SK-N-SH (cell line): ENCODE measurements at regions not wholly inside any gene's neighbourhood (a gene's known extent, or its start where the extent isn't known, plus 50 kb on each side); places are given as distances from the start of the nearest gene placed in this dataset.

Source experiments
- CTCF ChIA-PET: fragments of 300-600, 350-600 bp; formaldehyde crosslinking; extraction: SDS; loops from one replicate; lab custom pipeline; 2021; lab: Yijun Ruan, JAX
- POLR2A ChIA-PET: fragments of 350-600 bp; sonication (Branson Sonifier 250); formaldehyde crosslinking; extraction: SDS; loops from one replicate; lab custom pipeline; 2020; ENCODE audit warnings: antibody characterized with exemption, inconsistent platforms; lab: Yijun Ruan, JAX
- DNase-seq: peaks from one replicate; pipeline ENCODE4 v3.0.0; 2012
- H2AFZ ChIP-seq: fragments of 200-600 bp; sonication (generic); 2 replicates; pipeline ENCODE4 v1.8.1; 2016; ENCODE audit warnings: antibody characterized with exemption, mild to moderate bottlenecking, low read depth
- H3F3A ChIP-seq: fragments of 200-600 bp; sonication (generic); replicated peaks from 2 replicates; pipeline ENCODE3; 2016; ENCODE audit warnings: antibody characterized with exemption, mild to moderate bottlenecking; ENCODE audit not compliant: insufficient read depth
- H3K27ac ChIP-seq, 2 experiments: fragments of 200-500 bp in 1 of 2; fragments of 200-600 bp in 1 of 2; sonication (Bioruptor generic) in 1 of 2; sonication (generic), shearing (Covaris generic) in 1 of 2; 2 replicates each; pipeline versions ENCODE4 v1.5.1 to v1.6.1; 2014 to 2016; ENCODE audit warnings: low read depth in 2 of 2, inconsistent platforms in 1 of 2, low read length in 1 of 2, mild to moderate bottlenecking in 1 of 2, mixed read lengths in 1 of 2
- H3K27me3 ChIP-seq: fragments of 200-600 bp; sonication (generic), shearing (Covaris generic); 2 replicates; pipeline ENCODE4 v1.6.1; 2016; ENCODE audit warnings: mixed run types; ENCODE audit not compliant: insufficient read depth
- H3K36me3 ChIP-seq, 2 experiments: fragments of 200-500 bp in 1 of 2; fragments of 200-600 bp in 1 of 2; sonication (Bioruptor generic) in 1 of 2; sonication (generic) in 1 of 2; replicated peaks in 1 of 2; 2 replicates each; pipeline versions ENCODE3 to v1.5.1; 2014 to 2016; ENCODE audit warnings: low read length in 1 of 2, mild to moderate bottlenecking in 1 of 2; ENCODE audit not compliant: insufficient read depth in 2 of 2, control insufficient read depth in 1 of 2
- H3K4me1 ChIP-seq, 2 experiments: fragments of 200-500 bp in 1 of 2; fragments of 200-600 bp in 1 of 2; sonication (Bioruptor generic) in 1 of 2; sonication (generic), shearing (Covaris generic) in 1 of 2; 2 replicates each; pipeline versions ENCODE4 v1.5.1 to v1.6.1; 2014 to 2016; ENCODE audit warnings: low read depth in 1 of 2, low read length in 1 of 2, mixed run types in 1 of 2; ENCODE audit not compliant: insufficient read depth in 2 of 2, control insufficient read depth in 1 of 2
- H3K4me2 ChIP-seq: fragments of 200-600 bp; sonication (generic), shearing (Covaris generic); 2 replicates; pipeline ENCODE4 v1.6.1; 2017; ENCODE audit warnings: mixed run types
- H3K4me3 ChIP-seq, 2 experiments: fragments of 200-500 bp in 1 of 2; fragments of 200-600 bp in 1 of 2; sonication (Bioruptor generic) in 1 of 2; sonication (generic), shearing (Covaris generic) in 1 of 2; 2 replicates each; pipeline versions ENCODE4 v1.5.1 to v1.8.1; 2014 to 2016; ENCODE audit warnings: low read depth in 2 of 2, inconsistent platforms in 1 of 2, low read length in 1 of 2, mild to moderate bottlenecking in 1 of 2, mixed read lengths in 1 of 2, moderate library complexity in 1 of 2
- H3K79me2 ChIP-seq: fragments of 200-600 bp; sonication (generic); 2 replicates; pipeline ENCODE4 v1.8.1; 2017; ENCODE audit warnings: mild to moderate bottlenecking; ENCODE audit not compliant: insufficient read depth
- H3K9ac ChIP-seq: fragments of 200-600 bp; sonication (generic); 2 replicates; pipeline ENCODE4 v1.6.1; 2017; ENCODE audit warnings: mixed run types
- H3K9me2 ChIP-seq: fragments of 200-600 bp; sonication (generic); 2 replicates; pipeline ENCODE4 v1.6.1; 2017; ENCODE audit warnings: mixed run types
- H3K9me3 ChIP-seq: fragments of 200-600 bp; sonication (generic); 2 replicates; pipeline ENCODE4 v1.6.1; 2017; ENCODE audit warnings: mixed run types, mild to moderate bottlenecking, moderate library complexity
- H4K20me1 ChIP-seq: fragments of 200-600 bp; sonication (generic); 2 replicates; pipeline ENCODE4 v1.6.1; 2017; ENCODE audit warnings: mild to moderate bottlenecking, mixed run types; ENCODE audit not compliant: insufficient read depth
- CHD2 ChIP-seq: fragments of 150-350 bp; IDR thresholded peaks from 2 replicates; pipeline ENCODE4 v1.6.1; 2018; ENCODE audit warnings: low read length; ENCODE audit not compliant: partially characterized antibody
- EP300 ChIP-seq, 2 experiments: IDR thresholded peaks; 2 replicates each; pipeline versions ENCODE4 v1.4.0 to v1.6.1; 2012; ENCODE audit warnings: borderline replicate concordance in 1 of 2, low read depth in 1 of 2, low read length in 1 of 2
- FOXM1 ChIP-seq: IDR thresholded peaks from 2 replicates; pipeline ENCODE4 v1.4.0; 2012; ENCODE audit warnings: low read depth, mild to moderate bottlenecking
- GATA2 ChIP-seq: sonication (generic); formaldehyde crosslinking; IDR thresholded peaks from 2 replicates; pipeline ENCODE4 v1.5.0; 2020; ENCODE audit warnings: mild to moderate bottlenecking, missing genetic modification reagents
- RFX5 ChIP-seq: IDR thresholded peaks from 2 replicates; pipeline ENCODE4 v1.6.1; 2012; ENCODE audit warnings: mild to moderate bottlenecking, improper control_type of control experiment, low read length
- RXRA ChIP-seq: IDR thresholded peaks from 2 replicates; pipeline ENCODE4 v1.4.0; 2012; ENCODE audit warnings: low read depth, mild to moderate bottlenecking, borderline replicate concordance
- SIN3A ChIP-seq: IDR thresholded peaks from 2 replicates; pipeline ENCODE4 v1.6.1; 2012; ENCODE audit warnings: low read depth, mild to moderate bottlenecking, low read length, moderate library complexity, borderline replicate concordance
- TCF12 ChIP-seq: IDR thresholded peaks from 2 replicates; pipeline ENCODE4 v1.4.0; 2012
- WGBS: methylation state at CpG from one replicate; pipeline ENCODE4 v1.1.6; 2017; ENCODE audit warnings: low lambda C conversion rate; 5-methylcytosine and 5-hydroxymethylcytosine counted together
- TF ChIP-seq, protein P1 (sequence below): fragments of 150-350 bp; IDR thresholded peaks from 2 replicates; pipeline ENCODE4 v1.6.1; 2016; ENCODE audit warnings: mild to moderate bottlenecking, low read depth, low read length
- TF ChIP-seq, protein P2 (sequence below): IDR thresholded peaks from 2 replicates; pipeline ENCODE4 v1.4.0; 2012; ENCODE audit warnings: low read depth, borderline replicate concordance

DNA sequence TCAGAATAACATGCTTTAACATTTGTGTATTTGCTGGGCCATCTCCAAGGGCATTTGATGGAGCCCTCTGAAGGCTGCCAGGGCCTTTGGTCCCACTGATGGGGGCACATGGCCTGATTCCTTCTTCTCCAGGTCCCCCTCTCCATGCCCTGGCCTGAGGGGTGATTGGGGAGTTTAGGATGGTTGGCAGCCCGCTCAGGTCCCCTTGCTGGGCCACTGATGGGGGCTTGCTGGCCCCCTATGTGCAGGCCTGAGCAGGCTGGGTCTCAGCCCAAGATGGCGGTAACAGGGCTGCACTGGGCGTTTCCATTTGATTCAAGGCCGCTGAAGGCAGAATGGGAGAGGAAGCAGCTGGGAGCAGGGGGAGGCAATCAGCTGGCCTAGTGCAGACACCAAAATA is 113.7 kb upstream of the NECTIN1 start (continued):
- TF ChIP-seq, protein P1, sequence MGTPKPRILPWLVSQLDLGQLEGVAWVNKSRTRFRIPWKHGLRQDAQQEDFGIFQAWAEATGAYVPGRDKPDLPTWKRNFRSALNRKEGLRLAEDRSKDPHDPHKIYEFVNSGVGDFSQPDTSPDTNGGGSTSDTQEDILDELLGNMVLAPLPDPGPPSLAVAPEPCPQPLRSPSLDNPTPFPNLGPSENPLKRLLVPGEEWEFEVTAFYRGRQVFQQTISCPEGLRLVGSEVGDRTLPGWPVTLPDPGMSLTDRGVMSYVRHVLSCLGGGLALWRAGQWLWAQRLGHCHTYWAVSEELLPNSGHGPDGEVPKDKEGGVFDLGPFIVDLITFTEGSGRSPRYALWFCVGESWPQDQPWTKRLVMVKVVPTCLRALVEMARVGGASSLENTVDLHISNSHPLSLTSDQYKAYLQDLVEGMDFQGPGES = no peak
- TF ChIP-seq, protein P2, sequence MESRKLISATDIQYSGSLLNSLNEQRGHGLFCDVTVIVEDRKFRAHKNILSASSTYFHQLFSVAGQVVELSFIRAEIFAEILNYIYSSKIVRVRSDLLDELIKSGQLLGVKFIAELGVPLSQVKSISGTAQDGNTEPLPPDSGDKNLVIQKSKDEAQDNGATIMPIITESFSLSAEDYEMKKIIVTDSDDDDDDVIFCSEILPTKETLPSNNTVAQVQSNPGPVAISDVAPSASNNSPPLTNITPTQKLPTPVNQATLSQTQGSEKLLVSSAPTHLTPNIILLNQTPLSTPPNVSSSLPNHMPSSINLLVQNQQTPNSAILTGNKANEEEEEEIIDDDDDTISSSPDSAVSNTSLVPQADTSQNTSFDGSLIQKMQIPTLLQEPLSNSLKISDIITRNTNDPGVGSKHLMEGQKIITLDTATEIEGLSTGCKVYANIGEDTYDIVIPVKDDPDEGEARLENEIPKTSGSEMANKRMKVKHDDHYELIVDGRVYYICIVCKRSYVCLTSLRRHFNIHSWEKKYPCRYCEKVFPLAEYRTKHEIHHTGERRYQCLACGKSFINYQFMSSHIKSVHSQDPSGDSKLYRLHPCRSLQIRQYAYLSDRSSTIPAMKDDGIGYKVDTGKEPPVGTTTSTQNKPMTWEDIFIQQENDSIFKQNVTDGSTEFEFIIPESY = no peak
- TF ChIP-seq CHD2 (no peak), SIN3A (no peak), TCF12 (no peak)

DNA sequence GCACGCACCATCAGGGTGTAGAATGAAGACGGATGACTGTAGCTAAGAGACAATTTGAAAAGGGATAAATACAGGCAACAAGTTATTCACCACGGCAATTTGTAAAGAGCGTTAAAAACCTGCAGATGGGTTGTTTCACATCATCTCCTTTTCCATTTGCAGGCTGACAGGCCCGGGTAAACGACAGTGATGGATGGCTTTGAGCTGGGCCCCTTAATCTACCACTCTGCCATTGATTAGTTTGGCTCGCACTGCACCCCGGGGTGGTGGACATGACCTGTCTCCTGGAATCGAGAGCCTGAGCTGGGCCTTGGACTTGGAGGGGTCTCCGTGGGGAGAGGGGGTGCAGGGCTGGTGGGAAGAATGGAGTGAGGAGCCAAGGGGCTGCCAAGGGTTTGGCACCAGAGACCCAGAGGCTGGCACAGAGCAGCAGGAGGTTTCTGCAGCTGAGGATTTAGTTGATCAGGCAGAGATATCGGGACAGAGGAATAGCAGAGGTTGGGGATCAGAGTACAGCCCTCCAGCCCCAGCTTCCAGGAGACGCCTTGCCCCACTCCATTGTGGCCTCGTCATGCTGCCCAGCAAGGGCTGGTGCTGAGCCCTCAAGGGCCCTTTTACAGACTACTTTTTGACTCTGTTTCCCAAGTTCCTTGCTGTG is 110.6 kb upstream of the NECTIN1 start:
- Histone ChIP-seq H3K27ac (peak overlapping the region in 1 of 2 experiments; percentile 40; a peak in 1 of 4 replicates), H3K79me2 (no peaks in the 10 kb centered on the region), H3K4me2 (no peak overlapping the region), H3K9me3 (no peaks in the 10 kb centered on the region), H3K9ac (no peak overlapping the region), H3K36me3 (no peaks in the 10 kb centered on the region), H2AFZ (no peak overlapping the region), H3K4me3 (no peak overlapping the region), H3F3A (no peaks in the 10 kb centered on the region), H3K9me2 (no peaks in the 10 kb centered on the region), H3K27me3 (0 out of 2 replicates have a peak, but pooled peaks cover 8% of the 10 kb centered on the region), H3K4me1 (peaks cover 0 to 29% of the 10 kb centered on the region in 2 experiments; a peak in 1 of 4 replicates), H4K20me1 (no peaks in the 10 kb centered on the region)
- TF ChIP-seq, protein P2 = no peak
- 0 out of 2 replicates have a peak, but pooled peaks have one; percentile 18 for TF ChIP-seq GATA2 (CRISPR knock-in tag)
- ChIA-PET CTCF (interaction anchor here (1.2 kb wide), 1 partner anchor 12 kb away, joined by 3 read pairs; no protein-coding TSS in a partner anchor), POLR2A (interaction anchor here (1.3 to 1.4 kb wide), 2 partner anchors 53 to 68 kb away, joined by 4 read pairs; no protein-coding TSS in a partner anchor)
- peak; percentile 53 for DNase-seq
- WGBS = 31% methylated on average over 13 of the region's 13 CpGs

DNA sequence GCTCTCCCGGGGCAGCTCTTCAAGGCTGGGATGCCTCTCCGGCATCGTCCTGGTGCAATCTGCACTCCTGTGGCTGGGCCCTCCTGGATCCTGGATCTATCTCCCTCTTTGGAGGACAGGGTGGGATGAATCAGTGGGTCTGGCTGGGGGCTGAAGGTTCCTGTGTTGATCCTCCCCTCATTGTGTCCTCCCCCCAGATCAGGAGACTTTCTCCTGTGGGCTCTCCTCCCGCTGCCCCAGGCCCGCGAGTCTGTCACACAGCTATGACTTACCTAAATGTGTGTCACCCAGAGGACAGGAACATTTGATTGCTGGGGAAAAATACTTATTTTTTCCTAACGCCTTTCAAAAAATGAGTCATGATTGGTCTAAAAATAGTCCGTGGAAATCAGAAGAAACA is 106.8 kb upstream of the NECTIN1 start:
- no peak overlapping the region for H3K9ac ChIP-seq
- CTCF ChIA-PET = interaction anchor here (0.7 to 2.7 kb wide), 3 partner anchors 17 to 106 kb away, joined by 3 to 9 read pairs (median 3); partner anchors contain the start of gene NECTIN1
- TF ChIP-seq FOXM1 = no peak
- TF ChIP-seq EP300 (IDR thresholded peaks at IDR 0.05; ENCODE audit: borderline replicate concordance in 1 of 2, low read depth in 1 of 2, low read length in 1 of 2) = no peak
- no peak for TF ChIP-seq RXRA
- no peak for TF ChIP-seq RFX5
- H3K27ac ChIP-seq = no peak overlapping the region
- no peaks in the 10 kb centered on the region for H3K79me2 ChIP-seq
- H3K9me3 ChIP-seq = no peaks in the 10 kb centered on the region
- H3K36me3 ChIP-seq = no peaks in the 10 kb centered on the region
- H2AFZ ChIP-seq = no peak overlapping the region
- POLR2A ChIA-PET = no interaction called here
- no peaks in the 10 kb centered on the region for H4K20me1 ChIP-seq
- H3F3A ChIP-seq = no peaks in the 10 kb centered on the region
- H3K4me3 ChIP-seq = no peak overlapping the region
- DNase-seq = no peak
- H3K4me2 ChIP-seq = no peak overlapping the region
- no peaks in the 10 kb centered on the region for H3K9me2 ChIP-seq
- 46% methylated on average over 7 of the region's 8 CpGs for WGBS
- H3K27me3 ChIP-seq = no peaks in the 10 kb centered on the region
- peaks cover 0 to 54% of the 10 kb centered on the region in 2 experiments; a peak in 1 of 4 replicates for H3K4me1 ChIP-seq
